CD14-positive monocyte (primary cell): ENCODE measurements at regions not wholly inside any gene's neighbourhood (a gene's known extent, or its start where the extent isn't known, plus 50 kb on each side); places are given as distances from the start of the nearest gene placed in this dataset.

ENCODE experiments used
- DNase-seq, 3 donors: peaks; one replicate each; pipeline ENCODE4 v3.0.0-alpha.2; 2011 to 2022
- H2AFZ ChIP-seq: 2 replicates; pipeline ENCODE4 v1.6.0; 2012; ENCODE audit warnings: mild to moderate bottlenecking, low read depth, low read length, inconsistent platforms; ENCODE audit not compliant: insufficient read depth, poor library complexity, severe bottlenecking
- H3K27ac ChIP-seq, 2 donors: 1 replicate in 1 of 2; 2 replicates in 1 of 2; pipeline ENCODE4 v1.5.1; 2012 to 2013; ENCODE audit warnings: low read length in 2 of 2, control low read depth in 1 of 2, inconsistent platforms in 1 of 2, low read depth in 1 of 2, mild to moderate bottlenecking in 1 of 2
- H3K27me3 ChIP-seq, 2 donors: one replicate each; pipeline versions ENCODE4 v1.6.0 to v1.6.1; 2011 to 2013; ENCODE audit warnings: low read length in 2 of 2; ENCODE audit not compliant: control insufficient read depth in 2 of 2, insufficient read depth in 2 of 2
- H3K36me3 ChIP-seq, 2 donors: replicated peaks in 1 of 2; 1 replicate in 1 of 2; 2 replicates in 1 of 2; pipeline versions ENCODE4 v1.5.1 to v1.6.1; 2012 to 2013; ENCODE audit warnings: low read length in 2 of 2, control low read depth in 1 of 2, inconsistent platforms in 1 of 2, mild to moderate bottlenecking in 1 of 2; ENCODE audit not compliant: insufficient read depth in 2 of 2, control insufficient read depth in 1 of 2
- H3K4me1 ChIP-seq, 2 donors: 1 replicate in 1 of 2; 2 replicates in 1 of 2; pipeline versions ENCODE4 v1.5.1 to v1.6.1; 2012 to 2013; ENCODE audit warnings: low read length in 2 of 2, control low read depth in 1 of 2, inconsistent platforms in 1 of 2, mild to moderate bottlenecking in 1 of 2, moderate library complexity in 1 of 2; ENCODE audit not compliant: insufficient read depth in 2 of 2, control insufficient read depth in 1 of 2
- H3K4me2 ChIP-seq: replicated peaks from 2 replicates; pipeline ENCODE3; 2012; ENCODE audit warnings: low read length, moderate library complexity, mild to moderate bottlenecking; ENCODE audit not compliant: poor library complexity, severe bottlenecking; ENCODE audit errors: extremely low read depth
- H3K4me3 ChIP-seq, 3 experiments: fragments of 200-600 bp in 1 of 3; sonication (generic) in 1 of 3; replicated peaks in 1 of 3; 1 replicate in 2 of 3; 2 replicates in 1 of 3; pipeline ENCODE4 v1.5.1; 2011 to 2013; ENCODE audit warnings: low read length in 3 of 3, mild to moderate bottlenecking in 3 of 3, control low read depth in 2 of 3, low read depth in 2 of 3, inconsistent platforms in 1 of 3, moderate library complexity in 1 of 3
- H3K79me2 ChIP-seq: 2 replicates; pipeline ENCODE4 v1.6.0; 2012; ENCODE audit warnings: mild to moderate bottlenecking, control low read depth, inconsistent platforms, low read length, moderate library complexity; ENCODE audit not compliant: insufficient read depth
- H3K9ac ChIP-seq: 2 replicates; pipeline ENCODE4 v1.6.0; 2017; ENCODE audit warnings: low read length, mild to moderate bottlenecking; ENCODE audit not compliant: insufficient read depth, poor library complexity, severe bottlenecking
- H3K9me3 ChIP-seq, 2 donors: replicated peaks in 1 of 2; 1 replicate in 1 of 2; 2 replicates in 1 of 2; pipeline versions ENCODE4 v1.5.1 to v1.6.1; 2012 to 2013; ENCODE audit warnings: low read length in 2 of 2, control low read depth in 1 of 2; ENCODE audit not compliant: control insufficient read depth in 1 of 2, insufficient read depth in 1 of 2
- H4K20me1 ChIP-seq: 2 replicates; pipeline ENCODE4 v1.6.0; 2012; ENCODE audit warnings: mild to moderate bottlenecking, low read length, control low read depth, moderate library complexity; ENCODE audit not compliant: insufficient read depth
- H3K27ac Mint-ChIP-seq, 7 donors: one replicate each; pipeline ENCODE4 v1.8.0; 2020; ENCODE audit warnings: mild to moderate bottlenecking in 7 of 7, mixed read lengths in 7 of 7, moderate library complexity in 6 of 7, inconsistent platforms in 2 of 7
- H3K27me3 Mint-ChIP-seq, 3 donors: one replicate each; pipeline ENCODE4 v1.8.0; 2021 to 2022; ENCODE audit warnings: low read depth in 3 of 3, mild to moderate bottlenecking in 3 of 3, mixed read lengths in 3 of 3, moderate library complexity in 3 of 3, inconsistent platforms in 1 of 3
- H3K36me3 Mint-ChIP-seq, 2 donors: one replicate each; pipeline ENCODE4 v1.8.0; 2020; ENCODE audit warnings: mixed read lengths in 2 of 2, inconsistent platforms in 1 of 2, mild to moderate bottlenecking in 1 of 2
- H3K4me1 Mint-ChIP-seq: one replicate; pipeline ENCODE4 v1.8.0; 2020; ENCODE audit warnings: mild to moderate bottlenecking, mixed read lengths
- H3K4me3 Mint-ChIP-seq, 2 donors: one replicate each; pipeline ENCODE4 v1.8.0; 2020; ENCODE audit warnings: mild to moderate bottlenecking in 2 of 2, mixed read lengths in 2 of 2, moderate library complexity in 1 of 2
- H3K9me3 Mint-ChIP-seq, 7 donors: one replicate each; pipeline ENCODE4 v1.8.0; 2020 to 2022; ENCODE audit warnings: mixed read lengths in 7 of 7, mild to moderate bottlenecking in 6 of 7, moderate library complexity in 6 of 7, inconsistent platforms in 2 of 7
- WGBS: methylation state at CpG from one replicate; pipeline ENCODE4 v1.1.5; 2013; ENCODE audit warnings: missing lambda C conversion rate; ENCODE audit not compliant: insufficient coverage; 5-methylcytosine and 5-hydroxymethylcytosine counted together
- intact Hi-C, 2 donors: fragments of 100-400 bp; cut with micrococcal nuclease; formaldehyde crosslinking; loops; one replicate each; pipeline versions ENCODE4 v1.15.0 to v1.15.1; 2023
- TF ChIP-seq, protein P1 (sequence below): fragments of 200-600 bp; IDR thresholded peaks from one replicate; pipeline ENCODE4 v1.8.0; 2022; ENCODE audit warnings: antibody characterized with exemption, mild to moderate bottlenecking

GRCh38 chr7:25037325-25037724 is 57.3 kb upstream of the OSBPL3 start:
- H3K27ac Mint-ChIP-seq: no peak overlapping the region
- no peak for DNase-seq

GRCh38 chr7:25035274-25035673 is 55.3 kb upstream of the OSBPL3 start:
- WGBS: 83% methylated on average over 1 of the region's 4 CpGs
- Mint-ChIP-seq H3K36me3 (no peaks in the 10 kb centered on the region), H3K4me1 (no peaks in the 10 kb centered on the region), H3K9me3 (peaks cover 2 to 19% (median 6%) of the 10 kb centered on the region in 7 donors), H3K27me3 (peaks cover 4 to 8% (median 7%) of the 10 kb centered on the region in 3 donors), H3K27ac (no peak overlapping the region), H3K4me3 (no peak overlapping the region)
- H3K9me3 ChIP-seq: peaks cover 0 to 6% of the 10 kb centered on the region in 2 donors
- no peaks in the 10 kb centered on the region for H4K20me1 ChIP-seq
- TF ChIP-seq, protein P1, sequence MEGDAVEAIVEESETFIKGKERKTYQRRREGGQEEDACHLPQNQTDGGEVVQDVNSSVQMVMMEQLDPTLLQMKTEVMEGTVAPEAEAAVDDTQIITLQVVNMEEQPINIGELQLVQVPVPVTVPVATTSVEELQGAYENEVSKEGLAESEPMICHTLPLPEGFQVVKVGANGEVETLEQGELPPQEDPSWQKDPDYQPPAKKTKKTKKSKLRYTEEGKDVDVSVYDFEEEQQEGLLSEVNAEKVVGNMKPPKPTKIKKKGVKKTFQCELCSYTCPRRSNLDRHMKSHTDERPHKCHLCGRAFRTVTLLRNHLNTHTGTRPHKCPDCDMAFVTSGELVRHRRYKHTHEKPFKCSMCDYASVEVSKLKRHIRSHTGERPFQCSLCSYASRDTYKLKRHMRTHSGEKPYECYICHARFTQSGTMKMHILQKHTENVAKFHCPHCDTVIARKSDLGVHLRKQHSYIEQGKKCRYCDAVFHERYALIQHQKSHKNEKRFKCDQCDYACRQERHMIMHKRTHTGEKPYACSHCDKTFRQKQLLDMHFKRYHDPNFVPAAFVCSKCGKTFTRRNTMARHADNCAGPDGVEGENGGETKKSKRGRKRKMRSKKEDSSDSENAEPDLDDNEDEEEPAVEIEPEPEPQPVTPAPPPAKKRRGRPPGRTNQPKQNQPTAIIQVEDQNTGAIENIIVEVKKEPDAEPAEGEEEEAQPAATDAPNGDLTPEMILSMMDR: no peak
- no peak overlapping the region for H3K4me3 ChIP-seq
- H3K36me3 ChIP-seq: no peaks in the 10 kb centered on the region
- intact Hi-C loops: no loop called here
- H3K9ac ChIP-seq: no peak overlapping the region
- no peak for DNase-seq
- H3K4me2 ChIP-seq: no peak overlapping the region
- no peak overlapping the region for H2AFZ ChIP-seq
- H3K79me2 ChIP-seq: no peaks in the 10 kb centered on the region
- no peak overlapping the region for H3K27ac ChIP-seq
- no peaks in the 10 kb centered on the region for H3K4me1 ChIP-seq
- H3K27me3 ChIP-seq: no peaks in the 10 kb centered on the region

More at GRCh38 chr7:25037325-25037724, 57.3 kb upstream of the OSBPL3 start:
- H3K27me3 Mint-ChIP-seq: peaks cover 4 to 7% (median 5%) of the 10 kb centered on the region in 3 donors
- H3K9me3 ChIP-seq: peaks cover 0 to 6% of the 10 kb centered on the region in 2 donors
- H3K4me3 Mint-ChIP-seq: no peak overlapping the region
- no peak overlapping the region for H3K4me2 ChIP-seq
- H2AFZ ChIP-seq: no peak overlapping the region
- intact Hi-C loops: no loop called here
- no peak overlapping the region for H3K27ac ChIP-seq
- H3K79me2 ChIP-seq: no peaks in the 10 kb centered on the region
- no CpG with 5 or more reads among the region's 1 CpG for WGBS
- H3K9me3 Mint-ChIP-seq: peaks cover 2 to 19% (median 6%) of the 10 kb centered on the region in 7 donors
- H3K4me3 ChIP-seq: no peak overlapping the region
- H3K4me1 Mint-ChIP-seq: no peaks in the 10 kb centered on the region
- no peak overlapping the region for H3K9ac ChIP-seq
- no peaks in the 10 kb centered on the region for H3K36me3 Mint-ChIP-seq
- no peaks in the 10 kb centered on the region for H3K4me1 ChIP-seq
- TF ChIP-seq, protein P1: no peak
- no peaks in the 10 kb centered on the region for H3K27me3 ChIP-seq
- no peaks in the 10 kb centered on the region for H3K36me3 ChIP-seq
- no peaks in the 10 kb centered on the region for H4K20me1 ChIP-seq
